GM18858 (cell line): ENCODE measurements at regions not wholly inside any gene's neighbourhood (a gene's known extent, or its start where the extent isn't known, plus 50 kb on each side); places are given as distances from the start of the nearest gene placed in this dataset.
"Not testable (repeated sequence)": the region's sequence is repeated elsewhere in the genome, so short reads cannot be mapped to it uniquely, and the experiment has no call there.

ENCODE experiments used
- ATAC-seq: cut with Tn5 transposase; IDR thresholded peaks from one replicate; pipeline ENCODE4 v1.9.1; 2021; ENCODE audit not compliant: unreplicated experiment

DNA sequence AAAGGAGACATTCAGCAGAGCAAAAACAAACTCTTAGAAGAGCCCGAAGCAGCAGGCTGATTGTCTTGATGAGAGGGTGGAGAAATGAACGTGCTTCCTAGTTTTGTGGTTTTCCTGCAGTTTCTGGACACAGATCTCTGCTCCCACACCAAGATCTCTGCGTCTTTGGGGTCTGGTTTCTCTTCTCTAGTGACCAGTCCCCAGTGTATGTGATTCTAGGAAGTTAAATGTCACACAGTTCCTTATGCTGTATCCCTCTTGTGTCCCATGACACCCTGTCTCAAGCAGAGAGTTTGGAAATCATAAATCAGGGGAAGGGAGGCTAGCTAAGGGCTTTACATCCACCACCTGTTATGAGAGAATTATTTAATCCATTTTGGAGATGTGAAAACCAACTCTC, 55.4 kb upstream of the KLF14 start:
- no peak for ATAC-seq

DNA sequence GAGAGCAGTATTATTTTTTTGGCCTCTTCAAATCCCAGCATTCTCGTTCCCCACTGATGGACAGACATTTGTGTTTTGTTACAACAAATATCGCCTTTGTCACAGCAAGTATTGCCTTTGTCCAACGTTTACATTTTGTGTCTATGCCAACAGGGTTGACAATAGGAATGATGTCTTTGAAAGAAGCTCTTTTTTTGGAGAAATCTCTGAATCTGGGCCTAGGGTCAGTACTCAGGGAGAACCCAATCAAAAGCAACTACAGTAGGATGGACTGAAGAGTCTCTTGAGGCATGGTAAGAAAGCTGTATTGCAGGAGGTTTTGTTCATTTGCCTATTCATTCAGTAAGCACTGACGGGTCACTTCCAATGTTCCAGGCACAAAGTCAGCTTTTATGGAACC, 57.7 kb upstream of the KLF14 start:
- no peak for ATAC-seq

DNA sequence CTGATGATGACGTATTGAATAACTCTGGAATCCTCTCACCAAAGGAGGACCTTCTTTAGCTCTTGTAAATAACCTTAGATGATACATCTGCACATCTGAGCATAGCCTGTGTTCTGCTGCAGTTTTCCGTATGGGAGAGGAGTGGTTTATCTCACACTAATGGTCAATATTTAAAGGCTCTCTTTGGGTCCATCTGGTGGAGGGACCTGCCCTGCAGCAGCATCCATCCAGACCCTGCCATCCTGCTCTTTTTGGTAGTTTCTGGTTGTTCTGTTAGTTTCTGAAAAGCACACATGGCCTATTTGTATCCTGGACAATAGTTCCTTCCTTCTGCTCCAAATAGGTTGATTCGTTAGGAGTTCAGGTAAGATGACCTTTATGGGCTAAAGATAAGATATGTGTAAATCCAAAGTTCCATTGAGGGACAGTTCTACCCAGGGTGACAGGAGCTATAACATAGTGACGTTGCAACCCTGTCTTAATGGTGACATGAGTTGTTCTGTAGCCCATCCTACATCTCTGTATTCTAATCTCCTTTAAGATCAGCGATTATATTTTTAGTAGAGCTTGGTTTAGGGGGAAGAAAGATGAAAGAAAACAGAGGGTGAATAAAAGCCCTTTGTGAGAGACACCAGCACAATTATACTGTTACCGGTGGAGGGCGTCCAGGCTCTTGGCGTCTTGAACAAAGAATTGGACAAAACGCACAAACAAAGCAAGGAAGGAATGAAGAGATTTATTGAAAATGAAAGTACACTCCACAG, 60.0 kb upstream of the KLF14 start:
- ATAC-seq: no peak

DNA sequence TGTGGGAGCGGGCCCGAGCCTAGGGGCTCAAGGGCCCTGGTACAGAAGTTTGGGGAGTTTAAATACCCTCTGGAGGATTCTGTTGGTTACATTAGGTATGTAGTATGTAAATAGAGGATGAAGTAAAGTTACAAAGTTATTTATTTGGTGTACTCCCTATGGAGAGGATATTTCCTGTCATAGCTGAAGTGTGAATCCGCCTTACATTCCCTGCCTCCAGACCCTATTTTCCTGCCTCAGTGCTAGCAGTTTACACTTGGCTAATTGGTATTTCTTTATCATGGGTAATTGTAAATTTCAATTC, 60.6 kb upstream of the KLF14 start:
- no peak for ATAC-seq

DNA sequence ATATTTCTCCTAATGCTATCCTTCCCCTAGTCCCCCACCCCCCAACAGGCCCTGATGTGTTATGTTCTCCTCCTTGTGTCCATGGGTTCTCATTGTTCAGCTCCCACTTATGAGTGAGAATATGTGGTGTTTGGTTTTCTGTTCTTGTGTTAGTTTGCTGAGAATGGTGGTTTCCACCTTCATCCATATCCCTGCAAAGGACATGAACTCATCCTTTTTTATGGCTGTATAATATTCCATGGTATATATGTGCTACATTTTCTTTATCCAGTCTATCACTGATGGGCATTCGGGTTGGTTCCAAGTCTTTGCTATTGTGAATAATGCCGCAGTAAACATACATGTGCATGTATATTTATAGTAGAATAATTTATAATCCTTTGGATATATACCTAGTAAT, 62.4 kb upstream of the KLF14 start:
- ATAC-seq: not testable (repeated sequence)

DNA sequence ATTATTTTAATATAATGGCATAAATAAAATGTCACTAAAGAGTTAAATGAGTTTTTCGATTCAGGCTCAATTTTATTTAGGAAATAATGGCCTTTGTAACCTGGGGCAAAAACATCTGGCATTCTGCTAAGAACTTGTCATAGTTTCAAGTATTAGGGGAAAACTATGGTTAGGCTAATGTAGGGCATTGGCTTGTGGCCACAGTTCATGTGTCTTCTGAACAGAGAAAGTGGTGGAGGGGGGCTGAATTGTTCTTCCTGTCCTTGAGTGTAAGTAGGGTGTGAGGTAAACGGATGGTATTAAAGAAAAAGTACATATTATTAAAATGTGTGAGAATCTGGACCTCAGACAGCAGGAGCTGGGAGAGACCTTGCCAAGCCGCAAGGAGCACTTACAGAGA, 69.1 kb upstream of the KLF14 start:
- ATAC-seq: no peak

DNA sequence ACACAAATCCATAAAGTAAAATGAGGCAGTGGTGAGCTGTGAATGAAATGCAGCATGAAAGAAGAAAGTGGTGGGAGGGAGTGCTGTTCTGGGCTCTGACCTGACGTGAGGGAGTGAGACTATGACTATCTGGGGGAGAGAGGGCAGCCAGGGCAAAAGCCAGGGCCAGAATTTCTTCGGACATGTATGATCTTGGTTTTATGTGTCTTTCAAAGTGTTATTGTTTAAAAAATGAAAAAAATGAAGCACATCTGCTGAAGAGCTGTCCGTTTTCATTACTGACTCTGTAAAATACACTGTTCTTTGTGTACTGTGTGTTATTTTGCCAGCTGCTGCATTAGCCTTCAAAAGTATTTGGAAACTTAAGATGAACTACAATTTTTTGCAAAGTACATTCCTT, 70.2 kb upstream of the KLF14 start:
- no peak for ATAC-seq

DNA sequence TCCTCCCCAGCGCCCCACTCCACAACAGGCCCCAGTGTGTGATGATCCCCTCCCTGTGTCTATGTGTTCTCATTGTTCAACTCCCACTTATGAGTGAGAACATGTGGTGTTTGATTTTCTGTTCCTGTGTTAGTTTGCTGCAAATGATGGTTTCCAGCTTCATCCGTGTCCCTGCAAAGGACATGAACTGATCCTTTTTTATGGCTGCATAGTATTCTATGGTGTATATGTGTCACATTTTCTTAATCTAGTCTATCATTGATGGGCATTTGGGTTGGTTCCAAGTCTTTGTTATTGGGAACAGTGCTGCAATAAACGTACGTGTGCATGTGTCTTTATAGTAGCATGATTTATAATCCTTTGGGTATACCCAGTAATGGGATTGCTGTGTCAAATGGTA, 78.8 kb upstream of the KLF14 start:
- not testable (repeated sequence) for ATAC-seq

DNA sequence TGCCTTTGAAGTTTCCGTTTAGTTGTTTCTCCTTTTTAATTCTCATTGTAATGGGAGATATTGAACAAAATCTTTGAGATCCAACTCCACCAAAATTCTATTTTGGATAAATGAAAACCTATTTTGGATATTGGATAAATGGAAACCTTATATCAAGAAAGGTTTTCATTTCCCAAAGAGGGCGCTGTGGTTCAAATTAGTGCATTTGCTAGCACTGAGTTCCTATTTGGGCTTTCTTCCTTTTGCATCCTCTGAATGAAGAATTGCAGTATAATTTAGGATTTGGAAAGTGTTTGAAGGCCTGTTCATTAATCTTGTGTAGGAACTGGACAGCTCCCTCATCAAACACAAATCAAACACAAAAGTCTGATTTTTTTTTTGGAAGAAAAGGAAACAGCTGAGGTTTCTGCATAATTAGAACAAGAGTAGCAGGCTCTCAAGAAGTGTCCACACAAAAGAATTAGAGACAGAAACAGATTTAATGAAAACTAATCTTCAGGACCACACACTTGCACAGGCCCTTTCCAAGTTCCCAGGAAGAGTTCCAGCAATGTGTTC, 80.8 kb upstream of the KLF14 start:
- no peak for ATAC-seq

DNA sequence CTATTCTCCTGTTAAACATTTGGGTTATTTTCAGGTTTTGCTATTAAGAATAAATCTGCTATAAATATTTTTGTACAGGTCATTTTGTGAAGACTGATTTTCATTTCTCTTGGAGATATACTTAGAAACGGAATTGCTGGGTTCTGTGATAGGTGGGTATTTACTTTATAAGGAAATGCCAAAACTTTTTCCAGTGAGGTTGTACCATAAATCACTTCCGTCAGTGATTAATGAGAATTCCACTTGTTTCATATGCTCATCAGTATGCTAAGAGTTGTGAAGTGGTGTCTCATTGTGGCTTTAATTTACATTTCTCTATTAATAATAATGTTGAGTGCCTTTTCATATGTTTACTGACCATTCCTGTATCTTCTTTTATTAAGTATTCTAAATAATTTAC, 84.0 kb upstream of the KLF14 start:
- ATAC-seq: no peak

DNA sequence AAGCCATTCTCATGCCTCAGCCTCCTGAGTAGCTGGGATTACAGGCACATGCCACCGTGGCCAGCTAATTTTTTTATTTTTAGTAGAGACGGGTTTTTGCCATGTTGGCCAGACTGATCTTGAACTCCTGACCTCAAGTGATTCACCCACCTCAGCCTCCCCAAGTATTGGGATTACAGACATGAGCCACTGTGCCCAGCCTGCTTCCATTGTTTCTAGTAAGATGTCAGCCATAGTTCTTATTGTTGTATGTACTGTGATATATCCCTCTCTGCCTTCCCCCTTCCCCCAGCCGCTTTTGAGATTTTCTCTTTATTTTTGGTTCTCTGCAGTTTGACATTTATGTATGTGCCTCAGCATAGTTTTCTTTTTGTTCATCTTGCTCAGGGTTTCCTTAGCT, 87.9 kb upstream of the KLF14 start:
- no peak for ATAC-seq

DNA sequence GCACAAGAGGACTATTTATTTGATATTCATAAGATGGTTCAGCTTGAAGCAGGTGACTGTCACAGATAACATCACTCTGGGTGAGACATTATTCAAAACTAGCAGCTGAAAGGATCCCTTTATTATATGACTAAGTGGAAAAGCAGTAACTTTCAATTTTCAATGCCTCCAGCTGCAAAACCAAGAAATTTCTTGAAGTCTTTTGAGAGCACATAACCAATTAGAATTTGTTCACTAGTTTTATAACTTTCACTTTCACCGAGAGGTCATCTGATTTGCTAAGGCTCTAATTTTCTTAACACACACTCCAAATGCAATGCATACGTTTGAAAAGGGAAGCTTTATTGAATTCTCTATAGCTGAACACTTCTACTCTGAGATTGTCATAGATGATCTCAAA, 88.6 kb upstream of the KLF14 start:
- ATAC-seq: no peak

DNA sequence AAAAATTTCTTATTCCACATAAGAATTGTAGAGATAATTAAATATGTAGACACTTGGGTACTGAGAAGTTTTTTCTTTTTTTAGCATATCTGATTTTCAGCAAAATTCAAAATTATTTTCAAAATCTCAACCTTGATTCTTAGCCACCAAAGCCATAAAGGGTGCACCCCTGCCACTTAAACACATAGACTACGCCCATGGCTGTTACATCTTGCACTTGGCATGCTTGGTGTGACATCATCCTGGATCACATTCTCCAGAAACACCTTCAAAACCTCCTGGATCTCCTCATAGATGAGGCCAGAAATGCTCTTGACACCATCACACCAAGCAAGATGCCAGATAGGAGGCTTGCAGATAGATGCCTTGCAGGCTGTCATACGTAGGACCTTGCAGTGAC, 89.1 kb upstream of the KLF14 start:
- no peak for ATAC-seq

DNA sequence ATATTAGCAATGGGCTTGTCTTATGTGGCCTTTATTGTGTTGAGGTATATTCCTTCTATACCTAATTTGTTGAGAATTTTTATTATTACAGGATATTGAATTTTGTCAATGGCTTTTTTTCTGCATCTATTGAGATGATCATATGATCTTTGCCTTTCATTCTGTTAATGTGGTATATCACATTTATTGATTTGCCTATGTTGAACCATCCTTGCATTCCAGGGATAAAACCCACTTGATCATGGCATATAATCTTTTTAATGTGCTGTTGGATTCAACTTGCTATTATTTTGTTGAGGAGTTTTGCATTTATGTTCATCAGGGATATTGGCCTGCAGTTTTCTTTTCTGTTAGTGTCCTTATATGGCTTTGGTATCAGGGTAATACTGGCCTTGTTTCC, 91.8 kb upstream of the KLF14 start:
- no peak for ATAC-seq

DNA sequence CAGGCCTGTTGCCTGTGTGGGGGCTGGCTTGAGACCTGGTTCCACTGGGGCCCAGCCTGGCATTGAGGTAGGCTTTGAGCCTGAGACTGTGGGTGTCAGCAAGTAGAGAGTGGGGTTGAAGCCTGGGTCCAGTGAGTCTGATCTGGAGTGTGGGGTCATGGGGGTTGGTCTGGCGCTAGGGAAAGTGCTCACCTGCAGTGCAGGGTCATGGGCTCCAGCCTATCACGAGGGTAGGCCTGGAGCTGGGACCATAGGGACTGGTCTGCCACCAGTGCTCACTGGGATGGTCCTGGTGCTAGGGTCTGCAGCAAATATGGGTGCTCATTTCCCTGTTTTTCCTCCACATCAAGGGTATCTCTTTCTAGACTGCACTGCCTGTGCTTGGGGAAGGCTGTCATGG, 95.4 kb upstream of the KLF14 start:
- ATAC-seq: no peak

DNA sequence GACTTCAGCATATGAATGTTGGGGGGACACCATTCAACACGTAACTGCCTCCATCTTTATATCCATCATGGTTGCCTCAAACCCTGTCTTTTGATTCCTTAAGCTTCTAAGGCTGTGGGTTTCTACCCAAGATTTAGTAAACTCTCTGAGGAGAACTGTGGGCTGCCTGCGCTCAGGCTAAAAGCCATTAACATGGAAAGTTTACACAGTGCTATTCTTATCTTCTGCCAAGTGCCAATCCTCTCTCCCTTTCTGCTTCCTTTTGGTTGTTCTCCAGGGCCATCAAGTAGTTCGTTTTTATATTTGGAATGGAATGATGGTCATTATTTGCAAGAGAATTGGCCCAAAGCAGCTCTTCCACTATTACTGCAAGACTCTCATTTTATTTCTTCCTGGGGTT, 97.3 kb upstream of the KLF14 start:
- ATAC-seq: no peak

DNA sequence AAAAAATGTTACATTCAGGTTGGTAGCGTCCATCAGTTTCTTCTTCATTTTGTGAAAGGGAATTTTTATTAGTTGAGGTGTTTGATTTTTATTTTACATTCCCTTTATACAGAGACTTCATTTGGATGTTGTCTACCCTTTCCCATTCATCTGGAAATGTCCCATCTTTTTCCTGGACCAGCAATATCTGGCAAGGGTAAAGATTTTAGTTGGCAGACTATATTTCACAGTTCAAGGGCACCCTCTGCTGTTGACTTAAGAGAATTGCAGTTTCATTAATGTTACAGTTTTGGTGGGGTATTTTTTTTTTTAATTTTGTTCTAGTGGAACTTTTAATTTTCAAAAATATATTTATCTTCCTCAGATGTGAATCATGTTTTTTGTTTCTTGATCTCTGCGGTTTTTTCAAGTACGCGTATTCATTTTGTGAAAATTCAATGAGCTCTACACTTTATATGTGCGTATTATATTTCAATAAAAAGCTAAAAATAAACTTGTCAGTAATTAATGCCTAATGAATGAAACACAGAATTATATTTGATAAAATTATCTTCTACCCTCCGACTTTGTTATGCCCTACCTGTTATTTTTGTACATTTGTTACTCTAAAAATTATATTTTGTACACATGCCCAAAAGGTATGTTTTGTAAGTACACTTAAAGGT, 97.9 kb upstream of the KLF14 start:
- no peak for ATAC-seq

DNA sequence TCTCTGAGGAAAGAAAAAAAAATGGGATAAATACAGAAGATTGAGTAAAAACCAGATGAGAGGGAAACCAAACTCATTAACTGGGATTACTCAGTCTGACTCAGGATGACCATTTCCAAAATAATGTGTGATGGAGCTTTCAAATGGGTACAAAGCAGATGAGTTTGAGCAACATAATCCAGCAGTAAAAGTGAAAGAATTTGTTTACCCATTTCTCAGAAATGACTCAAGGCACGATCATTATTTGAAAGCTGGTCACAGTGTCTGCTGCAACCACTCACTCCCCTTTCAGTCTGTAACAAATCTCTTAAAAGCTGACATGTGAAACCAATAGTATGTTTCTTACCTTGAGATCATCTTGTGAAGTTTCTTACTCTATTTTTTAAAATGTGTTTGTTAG, 104.7 kb upstream of the KLF14 start:
- no peak for ATAC-seq

DNA sequence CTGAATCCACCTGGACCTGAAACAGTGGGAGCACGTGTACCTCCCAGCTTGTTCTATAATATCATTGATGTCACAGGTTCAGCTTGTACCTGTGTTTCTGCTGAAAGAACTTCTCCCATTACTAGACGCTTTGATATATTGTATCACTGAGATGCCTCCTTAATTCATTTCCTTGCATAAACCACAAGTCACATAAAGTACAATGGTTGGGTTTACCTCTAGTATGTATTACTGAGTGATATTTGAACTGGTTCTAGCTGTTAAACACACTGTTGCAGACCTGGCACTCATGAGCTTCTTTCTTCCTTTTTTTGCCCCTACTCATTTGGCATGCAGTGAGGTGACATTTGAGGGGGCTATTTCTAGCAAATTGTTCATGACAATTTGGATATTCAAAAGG, 106.6 kb upstream of the KLF14 start:
- ATAC-seq: no peak

DNA sequence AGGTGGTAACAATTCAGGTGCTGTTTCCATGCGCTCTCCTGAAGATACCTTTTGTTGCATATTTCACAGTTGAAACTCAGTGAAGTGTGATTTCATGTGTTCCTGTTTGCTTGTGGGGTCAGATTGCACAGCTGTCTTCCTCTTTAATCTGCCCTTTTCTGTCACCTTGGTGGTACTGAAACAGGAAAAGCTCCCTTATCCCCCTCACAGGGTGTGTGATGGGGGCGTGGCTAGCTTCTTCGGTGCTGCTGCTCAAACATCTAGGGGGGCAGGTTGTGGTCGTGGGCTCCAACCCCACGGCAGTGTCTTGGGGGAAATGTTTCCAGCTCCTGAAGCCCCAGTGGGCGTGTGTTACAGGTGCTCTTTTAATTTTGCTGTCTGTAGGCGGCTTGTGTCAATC, 107.4 kb upstream of the KLF14 start:
- ATAC-seq: no peak

DNA sequence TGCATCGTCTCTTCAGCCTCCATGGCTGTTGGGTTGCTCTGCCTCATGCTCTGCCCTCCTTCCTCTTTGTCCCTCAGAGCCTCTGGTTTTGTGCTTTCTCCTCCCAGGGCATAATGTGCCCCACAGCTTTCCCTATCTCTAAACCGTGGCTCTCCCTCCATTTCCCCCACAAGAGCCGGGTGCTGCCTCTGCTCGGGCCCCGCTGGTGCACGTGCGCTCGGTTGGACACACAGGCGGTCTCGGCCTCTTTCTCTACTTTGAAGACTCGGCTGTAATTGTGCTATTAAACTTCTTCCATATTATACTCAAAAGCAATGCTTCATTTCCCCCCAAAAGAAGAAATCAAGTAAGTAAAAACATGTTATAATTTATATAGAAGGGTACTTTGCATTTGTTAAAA, 109.7 kb upstream of the KLF14 start:
- ATAC-seq: no peak

DNA sequence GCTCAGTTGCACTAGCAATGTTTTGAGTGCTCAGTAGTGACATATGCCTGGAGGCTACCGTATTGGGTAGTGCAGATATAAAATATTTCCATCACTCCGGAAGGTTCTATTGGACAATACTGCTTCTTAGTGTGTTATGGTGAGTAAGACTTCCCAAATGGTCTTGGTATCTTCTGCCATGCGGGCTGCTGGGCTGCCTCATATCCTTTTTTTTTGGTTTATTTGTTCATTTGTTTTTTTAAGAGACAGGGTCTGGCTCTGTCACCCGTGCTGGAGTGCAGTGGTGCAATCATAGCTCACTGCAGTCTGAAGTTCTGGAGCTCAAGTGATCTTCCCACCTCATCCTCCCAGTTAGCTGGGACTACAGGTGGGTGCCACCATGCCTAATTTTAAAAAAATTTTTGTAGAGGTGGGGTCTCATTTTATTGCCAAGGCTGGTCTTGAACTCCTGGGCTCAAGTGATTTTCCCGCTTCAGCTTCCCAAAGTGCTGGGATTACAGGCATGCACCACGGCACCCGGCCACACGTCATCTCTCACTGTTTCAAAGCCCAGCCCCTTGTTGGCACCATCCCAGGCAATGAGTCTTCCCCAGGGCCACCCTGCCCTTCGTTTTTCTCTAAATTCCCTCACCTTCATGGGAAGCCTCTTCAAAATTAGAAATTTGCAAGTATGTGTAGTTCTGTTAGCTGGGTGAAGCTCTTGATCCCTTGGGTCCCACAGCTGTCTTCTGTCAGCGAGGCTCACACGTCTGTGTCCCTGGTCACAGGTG, 111.0 kb upstream of the KLF14 start:
- ATAC-seq: no peak
